Gastroesophageal sphincter (tissue), 4 donors: ENCODE measurements at regions not wholly inside any gene's neighbourhood (a gene's known extent, or its start where the extent isn't known, plus 50 kb on each side); places are given as distances from the start of the nearest gene placed in this dataset.

ENCODE experiments used
- ATAC-seq: fragments of 150-250 bp; one replicate; pipeline ENCODE4 v1.9.1; 2016; ENCODE audit warnings: mild to moderate bottlenecking, moderate library complexity
- H3K27ac ChIP-seq, 4 donors: fragments of 200-600 bp; sonication (generic) in 3 of 4; 1 replicate in 3 of 4; 2 replicates in 1 of 4; pipeline ENCODE4 v1.5.1; 2016 to 2019
- H3K27me3 ChIP-seq: fragments of 200-600 bp; sonication (generic); one replicate; pipeline ENCODE4 v1.5.1; 2019
- H3K36me3 ChIP-seq, 2 donors: fragments of 200-600 bp; sonication (generic); one replicate each; pipeline ENCODE4 v1.5.1; 2019; ENCODE audit warnings: control low read depth in 1 of 2
- H3K4me1 ChIP-seq, 3 donors: fragments of 200-600 bp; sonication (generic); 1 replicate in 2 of 3; 2 replicates in 1 of 3; pipeline ENCODE4 v1.5.1; 2016 to 2019; ENCODE audit warnings: control low read depth in 2 of 3
- H3K4me3 ChIP-seq, 2 donors: fragments of 200-600 bp; sonication (generic); one replicate each; pipeline ENCODE4 v1.5.1; 2019; ENCODE audit warnings: mild to moderate bottlenecking in 1 of 2, moderate library complexity in 1 of 2
- H3K9me3 ChIP-seq, 3 donors: fragments of 200-600 bp; sonication (generic); one replicate each; pipeline ENCODE4 v1.5.1; 2017 to 2019; ENCODE audit warnings: control low read depth in 2 of 3
- EP300 ChIP-seq: sonication (generic); formaldehyde crosslinking; IDR thresholded peaks from one replicate; pipeline ENCODE4 v1.6.1; 2017; ENCODE audit warnings: antibody characterized with exemption, mild to moderate bottlenecking
- POLR2A ChIP-seq, 2 donors: fragments of 450-650 bp; IDR thresholded peaks; one replicate each; pipeline ENCODE4 v1.6.1; 2017; ENCODE audit warnings: antibody characterized with exemption in 2 of 2, mild to moderate bottlenecking in 2 of 2, moderate library complexity in 1 of 2
- POLR2AphosphoS5 ChIP-seq: sonication (generic); formaldehyde crosslinking; IDR thresholded peaks from one replicate; pipeline ENCODE4 v1.6.1; 2017; ENCODE audit warnings: antibody characterized with exemption
- WGBS, 2 donors: methylation state at CpG; one replicate each; pipeline ENCODE4 v1.1.5; 2018; ENCODE audit warnings: low coverage in 1 of 2; 5-methylcytosine and 5-hydroxymethylcytosine counted together
- TF ChIP-seq, protein P1 (sequence below), 4 experiments: fragments of 200-600 bp in 2 of 4; fragments of 450-650 bp in 2 of 4; sonication (generic) in 1 of 4; IDR thresholded peaks; one replicate each; pipeline ENCODE4 v1.5.1; 2017 to 2019; ENCODE audit warnings: antibody characterized with exemption in 4 of 4, mild to moderate bottlenecking in 2 of 4, moderate library complexity in 2 of 4

DNA sequence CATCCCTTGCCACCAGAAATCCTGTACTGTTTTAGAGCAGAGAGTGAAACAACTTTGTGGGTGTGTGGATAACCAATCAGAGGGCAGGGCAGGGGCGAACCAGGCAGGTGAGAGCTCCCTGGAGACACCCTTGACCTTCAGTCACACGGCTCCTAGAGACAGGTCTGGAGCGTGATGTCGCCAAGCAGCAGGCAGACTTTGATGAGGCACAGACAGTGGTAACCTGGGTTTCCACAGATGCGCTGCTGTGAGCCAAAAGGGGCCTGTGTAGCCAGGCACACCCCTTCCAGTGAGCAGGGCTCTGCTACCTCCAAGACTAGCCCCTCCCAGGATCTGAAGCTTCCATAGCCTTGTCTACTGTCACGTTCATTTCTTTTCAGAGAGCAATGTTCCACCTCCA is 317.8 kb upstream of the ADCY2 start:
- no peak overlapping the region for H3K4me3 ChIP-seq
- H3K27ac ChIP-seq, result no peak overlapping the region
- WGBS, 2 donors, result 27 to 31% methylated on average over 2 to 3 of the region's 6 CpGs
- H3K9me3 ChIP-seq, result no peaks in the 10 kb centered on the region
- no peak for TF ChIP-seq EP300
- TF ChIP-seq POLR2A (IDR thresholded peaks at IDR 0.05), result no peak
- TF ChIP-seq POLR2AphosphoS5, result no peak
- TF ChIP-seq, protein P1, sequence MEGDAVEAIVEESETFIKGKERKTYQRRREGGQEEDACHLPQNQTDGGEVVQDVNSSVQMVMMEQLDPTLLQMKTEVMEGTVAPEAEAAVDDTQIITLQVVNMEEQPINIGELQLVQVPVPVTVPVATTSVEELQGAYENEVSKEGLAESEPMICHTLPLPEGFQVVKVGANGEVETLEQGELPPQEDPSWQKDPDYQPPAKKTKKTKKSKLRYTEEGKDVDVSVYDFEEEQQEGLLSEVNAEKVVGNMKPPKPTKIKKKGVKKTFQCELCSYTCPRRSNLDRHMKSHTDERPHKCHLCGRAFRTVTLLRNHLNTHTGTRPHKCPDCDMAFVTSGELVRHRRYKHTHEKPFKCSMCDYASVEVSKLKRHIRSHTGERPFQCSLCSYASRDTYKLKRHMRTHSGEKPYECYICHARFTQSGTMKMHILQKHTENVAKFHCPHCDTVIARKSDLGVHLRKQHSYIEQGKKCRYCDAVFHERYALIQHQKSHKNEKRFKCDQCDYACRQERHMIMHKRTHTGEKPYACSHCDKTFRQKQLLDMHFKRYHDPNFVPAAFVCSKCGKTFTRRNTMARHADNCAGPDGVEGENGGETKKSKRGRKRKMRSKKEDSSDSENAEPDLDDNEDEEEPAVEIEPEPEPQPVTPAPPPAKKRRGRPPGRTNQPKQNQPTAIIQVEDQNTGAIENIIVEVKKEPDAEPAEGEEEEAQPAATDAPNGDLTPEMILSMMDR (IDR thresholded peaks at IDR 0.05), result no peak
- ATAC-seq, result no peak
- H3K36me3 ChIP-seq, result no peaks in the 10 kb centered on the region
- H3K27me3 ChIP-seq, result peaks cover 21% of the 10 kb centered on the region
- no peaks in the 10 kb centered on the region for H3K4me1 ChIP-seq

DNA sequence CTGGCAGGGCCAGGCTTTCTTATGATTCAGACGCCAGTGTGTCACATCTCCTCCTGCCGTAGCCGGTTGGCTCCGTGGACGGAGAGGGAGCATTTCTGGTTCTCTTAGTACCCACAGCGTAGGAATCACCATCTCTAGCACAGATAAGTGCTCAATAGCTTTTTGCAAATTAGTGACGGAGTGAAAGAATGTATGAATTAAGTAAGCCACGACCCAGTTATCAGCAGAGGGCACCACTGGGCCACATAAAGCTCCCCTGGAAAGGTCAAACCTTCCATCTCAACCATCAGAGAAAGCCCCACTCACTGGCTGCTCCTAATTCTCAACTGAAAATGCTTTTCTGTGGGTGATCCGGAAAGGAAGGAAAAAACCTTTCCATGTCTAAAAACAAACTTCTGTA is 317.0 kb upstream of the ADCY2 start:
- Histone ChIP-seq H3K27me3 (peaks cover 21% of the 10 kb centered on the region), H3K9me3 (no peaks in the 10 kb centered on the region), H3K27ac (no peak overlapping the region), H3K4me3 (no peak overlapping the region), H3K4me1 (no peaks in the 10 kb centered on the region), H3K36me3 (no peaks in the 10 kb centered on the region)
- TF ChIP-seq EP300 (no peak), POLR2A (IDR thresholded peaks at IDR 0.05) (no peak), POLR2AphosphoS5 (no peak)
- TF ChIP-seq, protein P1 (IDR thresholded peaks at IDR 0.05), result peak in 1 of 4 experiments; percentile 14
- 40 to 69% methylated on average over 8 to 9 of the region's 9 CpGs for WGBS, 2 donors
- no peak for ATAC-seq

DNA sequence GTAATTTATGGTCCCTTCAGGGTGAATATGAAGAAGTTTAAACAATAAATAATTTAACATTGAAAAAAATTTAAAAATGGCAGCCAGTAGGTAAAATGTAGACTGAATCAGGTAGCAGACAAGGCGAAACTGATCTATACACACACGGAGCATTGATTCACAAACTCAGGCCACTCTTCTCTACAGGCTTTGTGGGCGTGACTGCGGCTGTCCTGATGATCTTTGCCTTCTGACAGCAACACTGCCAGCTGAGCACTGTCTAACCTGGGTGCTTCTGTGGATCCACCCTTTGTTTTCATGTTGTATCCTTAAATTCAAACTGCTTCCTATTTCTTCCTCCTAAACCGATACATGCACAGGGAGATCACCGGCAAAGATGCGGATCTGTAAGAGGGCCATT is 315.4 kb upstream of the ADCY2 start:
- TF ChIP-seq POLR2AphosphoS5 (no peak), EP300 (no peak), POLR2A (IDR thresholded peaks at IDR 0.05) (no peak)
- TF ChIP-seq, protein P1 (IDR thresholded peaks at IDR 0.05), result no peak
- Histone ChIP-seq H3K4me3 (no peak overlapping the region), H3K4me1 (no peaks in the 10 kb centered on the region), H3K36me3 (no peaks in the 10 kb centered on the region), H3K27me3 (peaks cover 21% of the 10 kb centered on the region), H3K9me3 (peaks cover 0 to 2% (median 0%) of the 10 kb centered on the region in 3 donors), H3K27ac (no peak overlapping the region)
- ATAC-seq, result no peak
- 81 to 82% methylated on average over 7 of the region's 7 CpGs for WGBS, 2 donors

DNA sequence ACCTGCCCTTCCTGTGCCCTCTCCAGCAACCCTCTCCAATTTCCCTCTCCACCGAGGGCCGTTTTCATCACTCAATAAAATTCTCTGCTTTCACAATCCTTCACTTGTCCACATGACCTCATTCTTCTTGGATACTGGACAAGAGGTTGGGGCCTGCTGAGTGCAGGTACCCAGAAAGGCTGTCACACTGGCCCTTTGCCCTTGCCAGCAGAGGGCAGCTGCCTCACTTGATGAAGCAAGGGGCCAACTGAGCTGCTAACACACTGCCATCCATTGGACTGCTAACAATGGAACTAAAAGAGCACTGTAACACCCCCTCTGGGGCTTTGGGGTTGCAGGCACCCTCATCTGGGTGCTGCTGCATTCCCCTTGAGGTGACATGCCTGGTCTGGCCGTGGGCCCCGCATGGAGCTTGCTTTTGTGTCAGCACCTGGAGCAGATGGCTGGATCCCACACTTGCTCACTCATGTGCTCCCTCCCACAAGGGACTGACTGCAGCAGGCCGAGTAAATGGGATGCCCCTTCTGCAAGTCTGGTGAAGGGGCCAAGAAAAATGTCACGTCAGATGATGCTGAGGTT is 308.1 kb upstream of the ADCY2 start:
- 59 to 72% methylated on average over 2 to 4 of the region's 6 CpGs for WGBS, 2 donors
- no peak overlapping the region for H3K27ac ChIP-seq
- H3K9me3 ChIP-seq, result peaks cover 0 to 4% (median 0%) of the 10 kb centered on the region in 3 donors
- H3K4me3 ChIP-seq, result no peak overlapping the region
- no peaks in the 10 kb centered on the region for H3K4me1 ChIP-seq
- H3K27me3 ChIP-seq, result peaks cover 12% of the 10 kb centered on the region
- ATAC-seq, result no peak
- TF ChIP-seq POLR2AphosphoS5 (no peak), POLR2A (IDR thresholded peaks at IDR 0.05) (no peak), EP300 (no peak)
- TF ChIP-seq, protein P1 (IDR thresholded peaks at IDR 0.05), result no peak
- no peaks in the 10 kb centered on the region for H3K36me3 ChIP-seq

DNA sequence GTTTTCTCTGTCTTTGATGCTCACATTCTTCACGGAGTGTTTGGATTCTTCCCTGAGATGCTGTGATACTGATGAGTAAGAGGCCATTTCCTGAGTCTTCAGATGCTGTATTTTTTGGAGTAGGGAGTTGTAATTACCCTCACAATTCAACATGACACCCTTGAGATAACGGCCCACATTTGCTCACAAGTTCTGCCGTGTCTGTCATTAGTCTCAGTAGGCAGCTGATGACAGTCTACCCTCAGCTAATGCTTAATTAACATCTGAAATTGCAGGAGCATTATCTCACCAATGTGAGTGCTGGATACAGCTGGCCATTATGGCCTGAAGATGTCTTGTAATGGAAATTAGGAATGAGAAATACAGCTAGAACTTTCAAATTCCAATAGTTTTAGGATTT is 307.1 kb upstream of the ADCY2 start:
- no peak for ATAC-seq
- H3K27ac ChIP-seq, result no peak overlapping the region
- no peaks in the 10 kb centered on the region for H3K36me3 ChIP-seq
- peaks cover 0 to 4% (median 0%) of the 10 kb centered on the region in 3 donors for H3K9me3 ChIP-seq
- TF ChIP-seq POLR2A (IDR thresholded peaks at IDR 0.05) (no peak), POLR2AphosphoS5 (no peak), EP300 (no peak)
- TF ChIP-seq, protein P1 (IDR thresholded peaks at IDR 0.05), result no peak
- no peak overlapping the region for H3K4me3 ChIP-seq
- WGBS, 2 donors, result 0 to 35% methylated on average over 1 to 3 of the region's 3 CpGs
- H3K4me1 ChIP-seq, result no peaks in the 10 kb centered on the region
- H3K27me3 ChIP-seq, result peaks cover 18% of the 10 kb centered on the region
